ENCODE measurements at regions not wholly inside any gene's neighbourhood (a gene's known extent, or its start where the extent isn't known, plus 50 kb on each side); places are given as distances from the start of the nearest gene placed in this dataset.

DNA sequence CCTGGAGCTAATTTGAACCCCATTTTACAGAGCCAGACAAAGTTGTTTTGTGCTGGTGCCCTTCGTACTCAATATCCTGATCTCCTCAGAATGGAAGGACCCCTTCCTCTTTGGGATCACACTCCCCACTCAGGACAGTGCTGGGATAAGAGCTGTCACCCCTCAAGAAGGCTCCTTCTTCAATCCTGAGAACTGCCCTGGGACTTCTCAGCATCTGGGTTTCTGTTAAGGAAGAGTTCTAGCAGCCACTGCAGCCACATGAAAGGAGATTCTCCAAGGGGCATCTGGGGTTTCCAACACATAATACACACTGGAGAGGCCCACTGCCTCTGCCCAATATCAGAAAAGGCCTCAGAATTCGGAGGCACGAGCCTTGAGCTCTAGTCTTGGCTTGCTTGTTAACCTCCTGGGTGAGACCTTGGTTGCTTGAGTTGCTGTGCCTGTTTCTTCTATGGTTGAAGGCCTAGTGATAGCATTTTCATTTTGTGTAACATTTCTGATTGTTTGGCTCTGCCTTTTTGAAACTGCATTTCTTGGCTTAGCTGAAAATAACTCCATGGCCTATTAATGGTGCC is 78.8 kb upstream of the NMNAT3 start:
- Histone ChIP-seq H3K36me3 (no peaks in the 10 kb centered on the region), H3K4me2 (no peak overlapping the region), H3K27ac (no peak overlapping the region), H3K9ac (no peak overlapping the region), H3K27me3 (no peaks in the 10 kb centered on the region), H3K4me3 (no peak overlapping the region), H4K20me1 (no peaks in the 10 kb centered on the region), H3K4me1 (peaks cover 0 to 11% (median 8%) of the 10 kb centered on the region in 10 experiments; a peak in 12 of 20 replicates), H3K9me3 (replicated peaks in 1 of 11) (no peaks in the 10 kb centered on the region; a peak in 1 of 22 replicates)
- no peak for TF ChIP-seq Cebpa-rat (IDR thresholded peaks at IDR 0.05)

DNA sequence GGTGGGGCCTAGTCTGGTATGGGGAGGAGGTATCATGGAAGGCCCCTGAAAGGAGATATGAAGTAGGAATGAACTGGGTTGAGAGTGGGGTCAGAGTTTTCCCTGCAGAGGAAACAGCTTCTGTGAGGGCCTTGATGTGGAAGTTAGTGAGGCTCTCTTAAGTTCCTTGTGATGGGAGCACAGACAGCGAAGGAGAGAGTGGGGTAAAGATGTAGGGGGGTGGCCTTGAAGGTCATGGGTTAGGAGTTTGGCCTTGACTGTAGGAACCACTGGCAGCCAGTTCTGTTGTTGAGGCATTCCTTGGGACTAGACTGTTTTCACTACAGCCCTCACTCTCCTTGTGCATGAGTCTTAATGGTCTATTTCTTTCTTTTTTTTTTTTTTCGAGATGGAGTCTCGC is 77.8 kb upstream of the NMNAT3 start:
- TF ChIP-seq Cebpa-rat (IDR thresholded peaks at IDR 0.05) = no peak
- Histone ChIP-seq H3K27ac (no peak overlapping the region), H3K27me3 (no peaks in the 10 kb centered on the region), H3K9me3 (replicated peaks in 1 of 11) (peaks cover 3 to 8% (median 5%) of the 10 kb centered on the region in 11 experiments), H4K20me1 (no peaks in the 10 kb centered on the region), H3K36me3 (no peaks in the 10 kb centered on the region), H3K4me3 (no peak overlapping the region), H3K4me2 (no peak overlapping the region), H3K9ac (no peak overlapping the region), H3K4me1 (peaks cover 0 to 11% (median 8%) of the 10 kb centered on the region in 10 experiments; a peak in 12 of 20 replicates)

DNA sequence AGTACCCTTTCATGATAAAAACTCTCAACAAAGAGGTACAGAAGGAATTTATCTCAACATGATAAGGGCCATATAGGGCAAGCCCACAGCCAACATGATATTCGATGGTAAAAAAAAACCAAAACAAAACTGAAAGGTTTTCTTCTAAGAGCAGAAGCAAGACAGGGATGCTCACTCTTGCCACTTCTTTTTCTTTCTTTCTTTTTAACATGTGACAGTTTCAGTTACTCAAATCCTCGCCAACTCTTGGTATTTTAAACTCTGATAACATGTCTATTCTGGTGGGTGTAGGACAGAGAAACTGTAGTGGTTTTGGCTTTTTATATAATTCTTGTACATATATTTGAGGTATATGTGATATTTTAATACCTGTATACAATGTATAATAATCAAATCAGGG is 74.0 kb upstream of the NMNAT3 start:
- no peak for TF ChIP-seq Cebpa-rat (IDR thresholded peaks at IDR 0.05)
- H4K20me1 ChIP-seq = no peaks in the 10 kb centered on the region
- no peak overlapping the region for H3K27ac ChIP-seq
- no peaks in the 10 kb centered on the region for H3K36me3 ChIP-seq
- H3K4me3 ChIP-seq = no peak overlapping the region
- H3K4me2 ChIP-seq = no peak overlapping the region
- H3K9me3 ChIP-seq (replicated peaks in 1 of 11) = peaks cover 8 to 32% (median 19%) of the 10 kb centered on the region in 11 experiments
- H3K9ac ChIP-seq = no peak overlapping the region
- no peaks in the 10 kb centered on the region for H3K4me1 ChIP-seq
- H3K27me3 ChIP-seq = no peaks in the 10 kb centered on the region

DNA sequence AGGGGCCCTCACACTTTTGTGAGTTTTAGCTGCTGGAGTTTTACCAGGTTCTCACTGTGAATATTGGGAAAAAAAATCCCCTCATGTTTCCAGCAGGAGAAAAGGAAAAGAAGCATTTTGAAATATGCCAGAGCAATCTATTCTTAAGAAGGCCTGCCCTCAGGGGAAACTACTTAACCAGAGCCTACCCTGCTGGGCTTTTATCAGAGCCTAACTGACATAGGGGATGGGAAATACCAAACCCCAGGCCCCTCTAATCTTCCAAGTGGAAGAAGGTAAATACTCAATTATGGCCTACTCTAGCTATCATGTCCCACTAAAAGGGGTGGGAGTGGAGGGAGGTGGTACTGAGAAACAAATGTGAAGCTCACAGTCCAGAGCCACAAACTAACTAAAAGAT is 68.7 kb upstream of the NMNAT3 start:
- no peak overlapping the region for H3K9ac ChIP-seq
- H3K27ac ChIP-seq = no peak overlapping the region
- H3K4me2 ChIP-seq = no peak overlapping the region
- H3K27me3 ChIP-seq = no peaks in the 10 kb centered on the region
- H3K4me3 ChIP-seq = no peak overlapping the region
- no peaks in the 10 kb centered on the region for H3K4me1 ChIP-seq
- H3K9me3 ChIP-seq (replicated peaks in 1 of 11) = peaks cover 8 to 36% (median 21%) of the 10 kb centered on the region in 11 experiments
- H4K20me1 ChIP-seq = no peaks in the 10 kb centered on the region
- no peak for TF ChIP-seq Cebpa-rat (IDR thresholded peaks at IDR 0.05)
- no peaks in the 10 kb centered on the region for H3K36me3 ChIP-seq

DNA sequence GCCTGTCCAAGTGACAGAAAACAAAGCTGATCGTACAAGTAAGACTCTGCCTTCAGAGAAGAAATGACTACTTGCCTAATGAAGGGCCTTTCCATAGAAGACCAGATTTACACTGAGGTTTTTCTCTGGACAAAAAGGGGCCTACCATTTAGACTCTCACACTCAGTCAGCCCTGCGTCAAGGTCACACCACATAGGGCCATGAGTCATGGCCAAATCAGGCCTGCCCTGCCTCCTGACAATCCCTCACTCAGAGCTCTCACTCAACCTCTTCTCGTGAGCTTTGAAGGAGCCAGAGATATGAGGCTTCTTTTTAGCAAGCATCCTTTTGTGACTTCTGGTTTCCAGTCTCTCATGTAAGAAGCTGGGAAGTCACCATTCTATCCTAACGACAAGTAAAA is 68.1 kb upstream of the NMNAT3 start:
- Histone ChIP-seq H3K27me3 (no peaks in the 10 kb centered on the region), H3K4me3 (no peak overlapping the region), H3K27ac (no peak overlapping the region), H4K20me1 (no peaks in the 10 kb centered on the region), H3K9me3 (replicated peaks in 1 of 11) (peaks cover 8 to 31% (median 17%) of the 10 kb centered on the region in 11 experiments), H3K9ac (no peak overlapping the region), H3K4me2 (no peak overlapping the region), H3K4me1 (no peaks in the 10 kb centered on the region), H3K36me3 (no peaks in the 10 kb centered on the region)
- TF ChIP-seq Cebpa-rat (IDR thresholded peaks at IDR 0.05) = no peak

DNA sequence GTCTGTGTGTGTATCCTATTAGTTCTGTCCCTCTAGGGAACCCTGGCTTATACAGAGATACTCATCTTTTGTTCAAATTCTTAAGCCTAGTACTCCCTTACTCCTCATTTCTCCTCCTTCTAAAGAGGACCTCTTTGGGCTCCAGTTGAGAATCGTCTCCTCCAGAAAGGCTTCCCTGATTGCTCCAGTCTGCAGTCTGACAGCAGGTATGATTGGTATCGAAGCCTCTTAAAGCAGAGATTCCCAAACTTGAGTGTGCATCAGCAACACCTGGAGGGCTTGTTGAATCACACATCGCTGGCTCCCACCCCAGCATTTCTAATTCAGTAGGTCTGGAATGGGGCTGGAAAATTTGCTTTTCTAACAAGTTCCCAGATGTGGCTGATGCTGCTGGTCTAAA is 60.9 kb upstream of the NMNAT3 start:
- H3K27me3 ChIP-seq = no peaks in the 10 kb centered on the region
- H3K36me3 ChIP-seq = no peaks in the 10 kb centered on the region
- H4K20me1 ChIP-seq = no peaks in the 10 kb centered on the region
- H3K4me3 ChIP-seq = no peak overlapping the region
- no peak overlapping the region for H3K27ac ChIP-seq
- no peak for TF ChIP-seq Cebpa-rat (IDR thresholded peaks at IDR 0.05)
- no peaks in the 10 kb centered on the region for H3K9me3 ChIP-seq (replicated peaks in 1 of 11)
- peaks cover 0 to 11% (median 0%) of the 10 kb centered on the region in 10 experiments; a peak in 4 of 20 replicates for H3K4me1 ChIP-seq
- H3K9ac ChIP-seq = no peak overlapping the region
- H3K4me2 ChIP-seq = no peak overlapping the region

DNA sequence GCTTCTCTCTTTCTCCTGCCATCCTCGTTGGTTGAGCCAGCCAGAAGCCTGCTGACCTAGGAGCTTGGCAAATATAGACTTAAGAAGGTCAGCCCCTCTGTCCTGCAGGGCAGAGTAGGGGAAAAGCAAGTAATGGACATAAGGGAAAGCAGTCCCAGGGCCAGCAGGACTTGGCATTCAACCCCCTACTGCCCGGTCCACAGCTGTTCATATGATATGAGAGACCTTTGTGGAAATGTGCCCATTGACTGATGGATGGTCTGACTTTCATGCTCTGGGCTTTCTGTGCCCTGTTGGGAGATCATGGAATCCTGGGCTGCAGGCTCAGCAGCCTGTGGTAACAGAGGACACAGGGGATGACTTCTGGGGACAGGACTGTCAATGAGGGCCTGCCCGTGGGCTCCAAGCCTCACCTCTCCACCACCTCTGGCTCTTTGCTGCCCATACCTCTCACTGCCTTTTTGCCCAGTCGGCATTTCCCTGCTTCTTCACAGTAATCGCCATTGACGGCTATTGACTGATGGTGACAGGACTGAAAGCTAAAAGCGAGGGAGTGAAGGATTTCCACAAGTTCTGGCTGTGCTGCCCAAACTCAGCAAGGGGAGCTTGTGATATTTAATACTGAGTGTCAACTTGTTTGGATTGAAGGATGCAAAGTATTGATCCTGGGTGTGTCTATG is 60.0 kb upstream of the NMNAT3 start:
- Histone ChIP-seq H3K4me1 (peaks cover 0 to 13% (median 0%) of the 10 kb centered on the region in 10 experiments; a peak in 4 of 20 replicates), H3K27me3 (no peaks in the 10 kb centered on the region), H3K4me2 (no peak overlapping the region), H3K27ac (no peak overlapping the region), H3K36me3 (no peaks in the 10 kb centered on the region), H3K9me3 (replicated peaks in 1 of 11) (no peaks in the 10 kb centered on the region), H3K4me3 (no peak overlapping the region), H3K9ac (no peak overlapping the region), H4K20me1 (no peaks in the 10 kb centered on the region)
- TF ChIP-seq Cebpa-rat (IDR thresholded peaks at IDR 0.05) = no peak

DNA sequence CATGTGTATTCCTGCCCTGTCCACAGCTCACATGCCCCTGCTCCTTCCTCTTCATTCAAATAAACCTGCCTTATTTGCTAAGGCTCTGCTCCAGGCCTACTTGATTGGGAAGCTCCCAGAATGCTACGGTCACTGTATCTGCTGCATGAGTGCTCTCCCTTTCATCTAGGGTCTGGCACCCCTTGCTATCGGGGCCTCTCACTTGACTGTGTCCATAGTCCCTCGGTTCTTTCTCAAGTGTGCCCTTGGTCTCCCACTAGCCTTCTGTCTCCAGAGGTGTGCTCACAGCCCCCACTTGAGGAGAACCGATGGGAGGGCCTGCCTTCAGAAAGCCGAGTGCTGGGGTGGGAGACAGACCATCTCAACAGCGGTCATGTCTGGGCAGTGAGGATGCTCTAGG is 57.4 kb upstream of the NMNAT3 start:
- Histone ChIP-seq H3K9ac (no peak overlapping the region), H3K4me2 (no peak overlapping the region), H3K27ac (no peak overlapping the region), H3K27me3 (no peaks in the 10 kb centered on the region), H3K36me3 (no peaks in the 10 kb centered on the region), H3K9me3 (replicated peaks in 1 of 11) (no peaks in the 10 kb centered on the region), H3K4me1 (peaks cover 0 to 13% (median 0%) of the 10 kb centered on the region in 10 experiments; a peak in 4 of 20 replicates), H4K20me1 (no peaks in the 10 kb centered on the region), H3K4me3 (no peak overlapping the region)
- TF ChIP-seq Cebpa-rat (IDR thresholded peaks at IDR 0.05) = no peak

DNA sequence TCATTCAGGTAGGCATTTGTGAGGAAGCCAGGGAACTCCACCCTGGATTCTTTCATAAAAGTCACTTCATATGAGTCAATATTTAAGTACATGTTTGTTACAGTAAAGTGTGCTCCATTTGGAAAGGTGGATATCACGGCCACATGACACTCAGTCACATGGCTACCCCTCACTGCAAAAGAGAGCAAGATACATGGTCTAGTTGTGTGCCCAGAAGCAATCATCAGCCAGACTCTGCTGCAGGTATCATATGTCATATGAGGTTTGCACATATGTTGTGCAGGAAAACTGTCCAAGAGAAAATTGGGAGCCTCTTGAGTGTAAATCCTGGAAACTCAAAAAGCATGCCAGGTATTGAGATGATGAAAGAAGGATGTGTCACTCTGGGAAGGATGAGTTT is 55.0 kb upstream of the NMNAT3 start:
- no peaks in the 10 kb centered on the region for H3K9me3 ChIP-seq (replicated peaks in 1 of 11)
- no peak overlapping the region for H3K27ac ChIP-seq
- no peak overlapping the region for H3K4me2 ChIP-seq
- no peak for TF ChIP-seq Cebpa-rat (IDR thresholded peaks at IDR 0.05)
- no peak overlapping the region for H3K9ac ChIP-seq
- no peaks in the 10 kb centered on the region for H3K36me3 ChIP-seq
- H4K20me1 ChIP-seq = no peaks in the 10 kb centered on the region
- peaks cover 0 to 13% (median 0%) of the 10 kb centered on the region in 10 experiments; a peak in 4 of 20 replicates for H3K4me1 ChIP-seq
- no peak overlapping the region for H3K4me3 ChIP-seq
- no peaks in the 10 kb centered on the region for H3K27me3 ChIP-seq

DNA sequence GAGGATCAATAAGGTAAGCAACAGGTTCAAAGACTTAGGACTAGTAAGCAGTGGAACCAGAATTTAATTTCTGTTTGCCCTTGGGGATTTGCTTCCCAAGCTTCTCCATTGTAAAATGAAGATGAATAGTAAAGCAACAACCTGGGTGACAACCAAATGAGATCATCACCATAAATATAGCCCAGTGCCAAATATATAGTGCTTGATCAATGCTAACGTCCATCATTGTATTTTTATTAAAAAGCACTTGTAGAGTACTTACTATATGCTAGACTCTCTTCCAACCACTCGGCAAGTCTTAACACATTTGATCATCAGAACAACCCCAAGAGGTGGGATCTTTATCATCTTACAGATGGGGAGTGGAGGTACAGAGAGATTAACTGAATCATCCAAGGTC is 51.5 kb upstream of the NMNAT3 start:
- TF ChIP-seq Cebpa-rat (IDR thresholded peaks at IDR 0.05) = no peak
- H3K4me2 ChIP-seq = no peak overlapping the region

More for the DNA sequence above, 51.5 kb upstream of the NMNAT3 start:
- Histone ChIP-seq H3K9ac (no peak overlapping the region), H3K4me3 (no peak overlapping the region), H4K20me1 (no peaks in the 10 kb centered on the region), H3K27ac (no peak overlapping the region), H3K4me1 (peaks cover 0 to 8% (median 0%) of the 10 kb centered on the region in 10 experiments; a peak in 4 of 20 replicates), H3K9me3 (replicated peaks in 1 of 11) (no peaks in the 10 kb centered on the region), H3K27me3 (no peaks in the 10 kb centered on the region), H3K36me3 (no peaks in the 10 kb centered on the region)

All from BLaER1 treated with 17β-estradiol and CSF1 and Interleukin-3, amounts not matched to agents 10 nM and 100 nM (cell line).